ENCODE measurements at regions not wholly inside any gene's neighbourhood (a gene's known extent, or its start where the extent isn't known, plus 50 kb on each side); places are given as distances from the start of the nearest gene placed in this dataset.

DNA sequence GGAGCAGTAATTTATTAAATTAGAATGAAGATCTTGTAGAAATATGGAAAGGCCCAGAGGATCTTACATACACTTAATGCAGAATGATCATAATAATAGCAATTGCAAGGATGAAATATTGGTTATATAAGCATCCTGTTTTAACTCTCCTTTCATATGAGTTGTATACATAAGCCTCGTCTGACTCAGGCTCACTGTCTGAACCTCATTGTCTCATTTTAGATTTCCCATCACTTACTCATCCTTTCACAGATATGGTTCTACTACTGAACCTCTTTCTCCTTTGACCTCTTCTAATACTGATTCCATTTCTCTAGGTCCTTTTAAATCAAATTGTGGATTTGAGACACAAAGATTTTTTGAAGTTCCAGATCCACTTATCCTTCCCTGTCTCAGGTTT lies 277.3 kb upstream of the TRPC5 start:
- Histone ChIP-seq H2AK5ac (ENCODE audit: low read depth, low read length) (no peak overlapping the region), H3K4me1 (replicated peaks in 1 of 4; ENCODE audit: control insufficient read depth in 3 of 4, insufficient read depth in 4 of 4, low read length in 3 of 4) (peaks cover 0 to 2% (median 0%) of the 10 kb centered on the region in 4 experiments; a peak in 1 of 7 replicates), H3K23me2 (ENCODE audit: low read depth, low read length) (no peaks in the 10 kb centered on the region), H3K14ac (ENCODE audit: insufficient read length) (no peak overlapping the region), H4K20me1 (replicated peaks in 1 of 2; ENCODE audit: control insufficient read depth in 1 of 2, insufficient read depth in 2 of 2, low read length in 2 of 2) (no peaks in the 10 kb centered on the region), H3K27me3 (replicated peaks in 1 of 4; ENCODE audit: control insufficient read depth in 3 of 4, extremely low read depth in 1 of 4, insufficient read depth in 3 of 4, low read length in 3 of 4) (no peaks in the 10 kb centered on the region), H3K9me3 (ENCODE audit: insufficient read depth in 2 of 2, low read depth in 1 of 2, low read length in 1 of 2) (no peaks in the 10 kb centered on the region), H3K18ac (ENCODE audit: extremely low read depth, low read length) (no peak overlapping the region), H3K4me3 (ENCODE audit: extremely low read depth in 1 of 4, insufficient read depth in 2 of 4, low read depth in 3 of 4, low read length in 4 of 4) (no peak overlapping the region), H2BK5ac (ENCODE audit: low read depth, low read length) (no peak overlapping the region), H4K8ac (ENCODE audit: extremely low read depth, insufficient read depth, low read length) (no peak overlapping the region), H3K36me3 (ENCODE audit: control insufficient read depth in 2 of 4, insufficient read depth in 4 of 4, low read length in 3 of 4) (no peaks in the 10 kb centered on the region), H3K9ac (replicated peaks in 1 of 4; ENCODE audit: extremely low read depth in 1 of 4, low read depth in 3 of 4, low read length in 3 of 4) (no peak overlapping the region), H2BK15ac (ENCODE audit: low read length) (no peak overlapping the region), H4K91ac (replicated peaks; ENCODE audit: insufficient read length, low read length) (no peak overlapping the region), H3K79me2 (ENCODE audit: control insufficient read depth in 1 of 2, insufficient read depth in 2 of 2, low read length in 2 of 2) (no peaks in the 10 kb centered on the region), H3K4ac (replicated peaks; ENCODE audit: insufficient read length, low read depth, low read length) (no peak overlapping the region), H3K4me2 (ENCODE audit: insufficient read depth in 1 of 2, low read depth in 2 of 2, low read length in 2 of 2) (no peak overlapping the region), H2BK20ac (ENCODE audit: low read length) (no peak overlapping the region), H3K56ac (replicated peaks; ENCODE audit: insufficient read length, low read depth, low read length) (no peak overlapping the region), H3K27ac (ENCODE audit: low read depth, low read length) (no peak overlapping the region), H3K79me1 (ENCODE audit: low read depth, low read length) (no peaks in the 10 kb centered on the region), H2AFZ (ENCODE audit: low read length) (no peak overlapping the region), H4K5ac (ENCODE audit: insufficient read length, low read depth, low read length) (no peak overlapping the region), H3K23ac (ENCODE audit: insufficient read length) (no peak overlapping the region), H2BK12ac (ENCODE audit: low read depth, low read length) (no peak overlapping the region), H2BK120ac (replicated peaks; ENCODE audit: low read depth, low read length) (no peak overlapping the region)
- CTCF ChIA-PET (ENCODE audit: partially characterized antibody), result no interaction called here
- no peak for FAIRE-seq
- 91% methylated on average over 1 of the region's 1 CpG; no CpG with 5 or more reads in 1 of the 2 experiments for WGBS, 2 experiments (ENCODE audit: extremely low coverage in 1 of 2, insufficient coverage in 1 of 2, insufficient read length in 1 of 2, insufficient replicate concordance in 2 of 2, low coverage in 1 of 2, low lambda C conversion rate in 2 of 2, missing lambda C conversion rate in 1 of 2)
- POLR2A ChIA-PET (ENCODE audit: partially characterized antibody), result no interaction called here
- DNase-seq (ENCODE audit: low read depth in 1 of 2, low spot score in 2 of 2), result no peak
- no peak for TF ChIP-seq SAP30 (IDR thresholded peaks at IDR 0.05; ENCODE audit: insufficient read depth, insufficient replicate concordance, low read length)
